Sigmoid colon (tissue), 4 donors: ENCODE measurements at regions not wholly inside any gene's neighbourhood (a gene's known extent, or its start where the extent isn't known, plus 50 kb on each side); places are given as distances from the start of the nearest gene placed in this dataset.

Experiments used
- CTCF ChIP-seq, 4 experiments: fragments of 450-650 bp in 3 of 4; fragments of 200-600 bp in 1 of 4; IDR thresholded peaks; one replicate each; pipeline ENCODE4 v1.5.1; 2016 to 2019; ENCODE audit warnings: antibody characterized with exemption in 4 of 4, mild to moderate bottlenecking in 3 of 4, moderate library complexity in 2 of 4
- EP300 ChIP-seq, 4 donors: sonication (generic); formaldehyde crosslinking; IDR thresholded peaks; one replicate each; pipeline ENCODE4 v1.6.1; 2017; ENCODE audit warnings: antibody characterized with exemption in 4 of 4
- POLR2A ChIP-seq, 2 donors: fragments of 450-650 bp; IDR thresholded peaks; one replicate each; pipeline ENCODE4 v1.6.1; 2016; ENCODE audit warnings: antibody characterized with exemption in 2 of 2, mild to moderate bottlenecking in 2 of 2, moderate library complexity in 2 of 2
- POLR2AphosphoS5 ChIP-seq, 4 donors: sonication (generic); formaldehyde crosslinking; IDR thresholded peaks; one replicate each; pipeline ENCODE4 v1.6.1; 2017; ENCODE audit warnings: antibody characterized with exemption in 4 of 4

GRCh38 chr16:49019081-49019633 is 262.5 kb downstream of the CBLN1 start:
- TF ChIP-seq POLR2A (IDR thresholded peaks at IDR 0.05) (no peak), CTCF (IDR thresholded peaks at IDR 0.05) (no peak), POLR2AphosphoS5 (IDR thresholded peaks at IDR 0.05) (no peak), EP300 (IDR thresholded peaks at IDR 0.05) (no peak)
